ENCODE measurements at regions not wholly inside any gene's neighbourhood (a gene's known extent, or its start where the extent isn't known, plus 50 kb on each side); places are given as distances from the start of the nearest gene placed in this dataset.

- no peak for TF ChIP-seq CTCF (IDR thresholded peaks at IDR 0.05 in 8 of 11, conservative IDR thresholded peaks at IDR 0.05 in 3 of 11)
- TF ChIP-seq POLR2A (IDR thresholded peaks at IDR 0.05), result no peak
These were observed 2002.2 kb upstream of the PIK3C3 start for GRCh38 chr18:39952816-39953215.
